Esophagus squamous epithelium (tissue), 4 donors: ENCODE measurements at regions not wholly inside any gene's neighbourhood (a gene's known extent, or its start where the extent isn't known, plus 50 kb on each side); places are given as distances from the start of the nearest gene placed in this dataset.

ENCODE experiments used
- CTCF ChIP-seq, 6 experiments: fragments of 450-650 bp in 4 of 6; fragments of 200-600 bp in 2 of 6; sonication (generic) in 2 of 6; IDR thresholded peaks; one replicate each; pipeline ENCODE4 v1.5.1; 2016 to 2019; ENCODE audit warnings: antibody characterized with exemption in 6 of 6, mild to moderate bottlenecking in 4 of 6, moderate library complexity in 4 of 6
- POLR2A ChIP-seq, 4 donors: fragments of 450-650 bp; IDR thresholded peaks; one replicate each; pipeline ENCODE4 v1.6.1; 2017; ENCODE audit warnings: antibody characterized with exemption in 4 of 4, mild to moderate bottlenecking in 4 of 4, moderate library complexity in 3 of 4

- TF ChIP-seq CTCF (IDR thresholded peaks at IDR 0.05) (no peak), POLR2A (IDR thresholded peaks at IDR 0.05) (no peak)
Observed at GRCh38 chr12:27164330-27165040, 79.6 kb upstream of the STK38L start.
